ENCODE measurements at regions not wholly inside any gene's neighbourhood (a gene's known extent, or its start where the extent isn't known, plus 50 kb on each side); places are given as distances from the start of the nearest gene placed in this dataset.

DNA sequence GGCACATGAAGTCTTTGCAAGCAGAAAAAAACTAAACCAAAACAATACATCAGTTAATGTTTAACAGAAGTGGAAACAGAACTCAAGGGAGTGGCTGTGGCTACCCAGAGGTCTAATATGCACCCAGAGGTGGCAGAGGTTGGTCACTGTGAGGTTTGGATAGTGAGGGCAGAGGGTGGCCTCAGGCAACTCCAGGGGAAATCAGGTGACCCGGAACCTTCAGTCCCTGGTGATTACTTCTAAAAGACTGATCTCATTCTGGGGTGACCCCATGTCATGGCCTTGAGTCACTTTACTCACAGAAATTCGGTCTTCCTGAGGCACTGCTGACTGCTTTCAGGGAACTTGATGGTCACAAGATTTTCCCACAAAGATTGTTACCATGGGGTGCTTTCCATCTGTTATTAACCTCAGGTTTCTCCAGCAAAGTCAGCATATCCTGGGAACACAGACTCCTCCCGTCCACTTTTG, 99.4 kb downstream of the TMEM17 start:
- peaks cover 24% of the 10 kb centered on the region for H3K4me1 ChIP-seq
- Mint-ChIP-seq H3K4me3 (no peak overlapping the region), H3K36me3 (no peaks in the 10 kb centered on the region), H3K27ac (no peak overlapping the region), H3K27me3 (ENCODE audit: insufficient read depth, low read depth) (peaks cover 5% of the 10 kb centered on the region), H3K9me3 (no peaks in the 10 kb centered on the region), H3K4me1 (peaks cover 24% of the 10 kb centered on the region)
- H3K9ac ChIP-seq: no peak overlapping the region
- H3K4me3 ChIP-seq: no peak overlapping the region
- no peaks in the 10 kb centered on the region for H3K79me2 ChIP-seq (ENCODE audit: low read depth)
- H3K27ac ChIP-seq: no peak overlapping the region
- H2AFZ ChIP-seq (replicated peaks): no peak overlapping the region
- no peak for DNase-seq (ENCODE audit: low spot score)
- H4K20me1 ChIP-seq (ENCODE audit: low read depth): no peaks in the 10 kb centered on the region
- no peaks in the 10 kb centered on the region for H3K36me3 ChIP-seq
- TF ChIP-seq EZH2phosphoT487 (IDR thresholded peaks at IDR 0.05): no peak
- no peak for TF ChIP-seq EZH2 (IDR thresholded peaks at IDR 0.05)
- TF ChIP-seq, protein P1, sequence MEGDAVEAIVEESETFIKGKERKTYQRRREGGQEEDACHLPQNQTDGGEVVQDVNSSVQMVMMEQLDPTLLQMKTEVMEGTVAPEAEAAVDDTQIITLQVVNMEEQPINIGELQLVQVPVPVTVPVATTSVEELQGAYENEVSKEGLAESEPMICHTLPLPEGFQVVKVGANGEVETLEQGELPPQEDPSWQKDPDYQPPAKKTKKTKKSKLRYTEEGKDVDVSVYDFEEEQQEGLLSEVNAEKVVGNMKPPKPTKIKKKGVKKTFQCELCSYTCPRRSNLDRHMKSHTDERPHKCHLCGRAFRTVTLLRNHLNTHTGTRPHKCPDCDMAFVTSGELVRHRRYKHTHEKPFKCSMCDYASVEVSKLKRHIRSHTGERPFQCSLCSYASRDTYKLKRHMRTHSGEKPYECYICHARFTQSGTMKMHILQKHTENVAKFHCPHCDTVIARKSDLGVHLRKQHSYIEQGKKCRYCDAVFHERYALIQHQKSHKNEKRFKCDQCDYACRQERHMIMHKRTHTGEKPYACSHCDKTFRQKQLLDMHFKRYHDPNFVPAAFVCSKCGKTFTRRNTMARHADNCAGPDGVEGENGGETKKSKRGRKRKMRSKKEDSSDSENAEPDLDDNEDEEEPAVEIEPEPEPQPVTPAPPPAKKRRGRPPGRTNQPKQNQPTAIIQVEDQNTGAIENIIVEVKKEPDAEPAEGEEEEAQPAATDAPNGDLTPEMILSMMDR (IDR thresholded peaks at IDR 0.05): no peak
- no peak overlapping the region for H3K4me2 ChIP-seq
- H3K27me3 ChIP-seq: no peaks in the 10 kb centered on the region
- peaks cover 18% of the 10 kb centered on the region for H3F3A ChIP-seq (ENCODE audit: low read depth)
- no peaks in the 10 kb centered on the region for H3K9me3 ChIP-seq (ENCODE audit: low read depth)

DNA sequence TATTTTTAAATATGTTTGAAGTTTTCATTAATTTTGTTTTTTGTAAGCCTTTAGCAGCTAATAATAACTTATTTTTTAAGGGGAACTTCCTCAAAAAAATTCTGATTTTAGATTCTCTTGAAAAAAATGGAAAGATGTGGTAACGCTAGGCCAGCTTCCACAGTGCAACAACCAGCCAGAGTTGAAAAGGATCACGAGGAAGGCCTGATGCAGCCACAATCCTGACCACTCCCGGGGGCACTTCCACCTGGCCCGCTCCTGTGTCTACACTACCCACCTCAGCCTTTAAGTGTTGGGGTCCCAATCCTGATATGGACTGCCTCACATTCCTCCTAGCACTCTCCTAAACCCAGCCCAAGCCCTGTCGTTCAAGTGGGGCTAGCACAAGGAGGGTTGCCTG, 101.1 kb downstream of the TMEM17 start:
- peaks cover 4% of the 10 kb centered on the region for H3K27me3 Mint-ChIP-seq (ENCODE audit: insufficient read depth, low read depth)
- peak overlapping the region; percentile 61 for H2AFZ ChIP-seq (replicated peaks)
- H3F3A ChIP-seq (ENCODE audit: low read depth): peaks cover 2% of the 10 kb centered on the region
- H3K36me3 ChIP-seq: no peaks in the 10 kb centered on the region
- no peak overlapping the region for H3K4me3 Mint-ChIP-seq
- H4K20me1 ChIP-seq (ENCODE audit: low read depth): no peaks in the 10 kb centered on the region
- H3K27ac ChIP-seq: no peak overlapping the region
- TF ChIP-seq, protein P1 (IDR thresholded peaks at IDR 0.05): no peak
- TF ChIP-seq EZH2phosphoT487 (IDR thresholded peaks at IDR 0.05) (no peak), EZH2 (IDR thresholded peaks at IDR 0.05) (no peak)
- H3K27ac Mint-ChIP-seq: no peak overlapping the region
- no peaks in the 10 kb centered on the region for H3K9me3 ChIP-seq (ENCODE audit: low read depth)
- H3K27me3 ChIP-seq: no peaks in the 10 kb centered on the region
- H3K4me2 ChIP-seq: no peak overlapping the region
- no peak overlapping the region for H3K9ac ChIP-seq
- peaks cover 10% of the 10 kb centered on the region for H3K4me1 ChIP-seq
- no peaks in the 10 kb centered on the region for H3K36me3 Mint-ChIP-seq
- DNase-seq (ENCODE audit: low spot score): no peak
- peaks cover 8% of the 10 kb centered on the region for H3K4me1 Mint-ChIP-seq
- no peak overlapping the region for H3K4me3 ChIP-seq
- no peaks in the 10 kb centered on the region for H3K9me3 Mint-ChIP-seq
- H3K79me2 ChIP-seq (ENCODE audit: low read depth): no peaks in the 10 kb centered on the region

DNA sequence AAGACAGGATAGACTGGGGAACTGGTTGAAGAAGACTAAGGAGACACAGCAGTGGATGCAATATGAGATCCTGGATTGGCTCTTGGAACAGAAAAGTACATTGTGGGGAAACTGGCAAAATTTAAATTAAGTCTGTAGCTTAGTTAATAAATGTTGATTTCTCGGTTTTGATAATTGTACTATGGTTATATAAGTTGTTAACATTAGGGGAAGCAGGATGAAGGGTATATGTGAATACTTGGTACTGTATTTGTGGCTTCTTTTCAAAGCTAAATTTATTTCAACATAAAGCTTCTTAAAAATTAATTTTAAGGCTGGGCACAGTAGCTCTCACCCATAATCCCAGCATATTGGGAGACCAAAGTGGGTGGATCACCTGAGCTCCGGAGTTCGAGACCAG, 103.8 kb downstream of the TMEM17 start:
- Histone ChIP-seq H3K9me3 (ENCODE audit: low read depth) (no peaks in the 10 kb centered on the region), H3K27me3 (no peaks in the 10 kb centered on the region), H4K20me1 (ENCODE audit: low read depth) (no peaks in the 10 kb centered on the region), H3K4me2 (no peak overlapping the region), H3K27ac (no peak overlapping the region), H3K79me2 (ENCODE audit: low read depth) (no peaks in the 10 kb centered on the region), H3K4me1 (no peaks in the 10 kb centered on the region), H3K36me3 (no peaks in the 10 kb centered on the region), H2AFZ (replicated peaks) (no peak overlapping the region), H3F3A (ENCODE audit: low read depth) (no peaks in the 10 kb centered on the region), H3K4me3 (no peak overlapping the region), H3K9ac (no peak overlapping the region)
- no peak overlapping the region for H3K4me3 Mint-ChIP-seq
- no peaks in the 10 kb centered on the region for H3K4me1 Mint-ChIP-seq
- TF ChIP-seq, protein P1 (IDR thresholded peaks at IDR 0.05): no peak
- no peak for TF ChIP-seq EZH2 (IDR thresholded peaks at IDR 0.05)
- no peak for TF ChIP-seq EZH2phosphoT487 (IDR thresholded peaks at IDR 0.05)
- H3K27ac Mint-ChIP-seq: no peak overlapping the region
- H3K27me3 Mint-ChIP-seq (ENCODE audit: insufficient read depth, low read depth): peaks cover 4% of the 10 kb centered on the region
- H3K36me3 Mint-ChIP-seq: no peaks in the 10 kb centered on the region
- DNase-seq (ENCODE audit: low spot score): no peak
- no peaks in the 10 kb centered on the region for H3K9me3 Mint-ChIP-seq
